DMS153 (cell line): ENCODE measurements at regions not wholly inside any gene's neighbourhood (a gene's known extent, or its start where the extent isn't known, plus 50 kb on each side); places are given as distances from the start of the nearest gene placed in this dataset.

ENCODE experiments used
- DNase-seq: peaks from one replicate; lab custom pipeline; 2025; lab: John Stamatoyannopoulos, UW

- no peak for DNase-seq
These were observed 280.0 kb upstream of the ANKRD55 start for GRCh38 chr5:56513141-56513540.

DNA sequence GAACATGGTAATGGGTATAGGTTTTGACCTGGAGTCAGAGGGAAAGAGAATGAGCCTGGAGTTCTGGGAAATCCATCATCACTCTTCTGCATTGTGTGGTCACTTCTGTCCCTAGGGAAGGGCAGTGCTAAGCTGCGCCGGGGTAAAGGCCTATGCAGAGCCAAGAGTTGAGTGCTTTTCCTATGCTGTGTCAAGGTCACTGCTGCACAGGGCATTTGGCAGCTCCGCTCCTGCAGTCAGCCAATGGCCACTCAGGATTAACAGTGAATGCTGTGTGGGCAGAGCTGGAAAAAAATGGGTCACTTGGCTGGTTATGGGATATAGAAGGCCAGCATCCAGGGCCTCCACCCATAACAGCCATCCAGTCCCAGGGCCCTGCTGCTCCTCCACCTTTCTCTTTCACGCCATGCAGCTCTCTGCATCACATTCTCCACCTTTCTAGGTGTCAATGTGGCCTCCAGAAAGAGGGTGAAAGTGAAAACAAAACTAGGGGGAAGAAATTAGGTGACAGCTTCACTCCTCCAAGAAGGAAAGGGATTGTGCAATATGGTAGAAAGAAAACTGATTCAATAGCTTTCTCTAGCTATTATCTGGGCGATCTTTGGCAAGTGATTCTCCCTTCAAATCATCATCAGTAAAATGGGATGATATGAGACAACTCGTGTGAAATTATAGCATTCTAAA, 279.3 kb upstream of the ANKRD55 start:
- DNase-seq, result no peak

DNA sequence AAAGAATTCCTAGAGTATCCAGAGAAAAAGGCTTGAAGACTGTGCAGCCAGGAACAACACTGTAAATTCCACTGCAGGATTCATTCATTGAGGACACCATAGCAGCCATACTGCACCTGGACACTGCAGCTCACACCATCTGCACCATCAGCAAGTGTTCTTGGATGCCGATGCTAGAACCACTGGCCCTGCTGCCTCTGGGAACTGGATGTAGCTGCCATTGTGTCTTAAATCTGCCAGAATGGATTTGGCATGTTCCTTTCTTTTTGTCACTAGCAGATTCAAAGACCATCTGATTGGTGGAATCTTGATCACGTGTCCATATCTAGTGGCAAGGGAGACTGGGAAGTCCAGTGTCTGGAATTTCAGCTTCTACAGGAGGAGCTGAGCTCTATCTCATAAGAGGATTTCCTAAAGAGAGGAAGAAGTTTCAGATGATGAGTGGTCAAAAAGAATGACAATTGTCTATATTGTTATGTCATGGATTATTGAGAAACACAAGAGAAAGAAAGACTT, 278.3 kb upstream of the ANKRD55 start:
- no peak for DNase-seq

DNA sequence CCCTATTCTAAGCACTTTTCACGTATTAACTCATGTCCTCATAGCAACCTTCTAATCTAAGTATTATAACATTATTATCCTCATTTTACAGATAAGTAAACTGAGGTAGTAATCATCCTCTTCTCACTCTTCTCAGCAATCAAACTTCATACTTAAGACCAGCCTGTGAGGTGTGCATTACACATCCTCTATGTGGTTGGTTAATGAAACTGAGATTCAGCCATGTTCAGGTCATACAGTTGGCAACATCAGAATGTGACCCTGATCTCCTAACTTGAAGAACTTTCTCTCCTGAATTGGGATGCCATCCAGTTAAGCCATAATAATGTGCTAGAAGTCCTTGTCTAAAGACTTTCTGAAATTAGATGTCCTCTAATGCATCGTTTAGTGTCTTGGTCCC, 275.1 kb upstream of the ANKRD55 start:
- no peak for DNase-seq

GRCh38 chr5:56507351-56507930, 274.3 kb upstream of the ANKRD55 start:
- peak; percentile 2 for DNase-seq

- no peak for DNase-seq
These were observed 273.3 kb upstream of the ANKRD55 start for GRCh38 chr5:56506211-56506965.

DNA sequence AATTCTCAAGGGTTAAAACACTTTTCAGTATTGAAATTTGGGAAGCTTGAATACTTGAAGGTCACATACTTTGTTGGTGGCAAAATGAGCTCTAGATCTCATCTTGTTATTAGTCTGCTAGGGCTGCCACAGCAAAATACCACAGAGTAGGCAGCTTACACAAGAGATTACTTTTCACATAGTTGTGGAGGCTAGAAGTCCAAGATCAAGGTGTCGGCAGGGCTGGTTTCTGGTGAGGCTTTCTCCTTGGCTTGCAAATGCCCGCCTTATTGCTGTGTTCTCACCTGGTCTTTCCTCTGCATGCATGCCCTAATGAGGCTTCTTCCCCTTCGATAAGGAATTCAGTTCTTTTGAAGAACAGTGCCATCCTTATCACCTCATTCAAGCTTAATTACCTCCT, 270.8 kb upstream of the ANKRD55 start:
- no peak for DNase-seq

DNA sequence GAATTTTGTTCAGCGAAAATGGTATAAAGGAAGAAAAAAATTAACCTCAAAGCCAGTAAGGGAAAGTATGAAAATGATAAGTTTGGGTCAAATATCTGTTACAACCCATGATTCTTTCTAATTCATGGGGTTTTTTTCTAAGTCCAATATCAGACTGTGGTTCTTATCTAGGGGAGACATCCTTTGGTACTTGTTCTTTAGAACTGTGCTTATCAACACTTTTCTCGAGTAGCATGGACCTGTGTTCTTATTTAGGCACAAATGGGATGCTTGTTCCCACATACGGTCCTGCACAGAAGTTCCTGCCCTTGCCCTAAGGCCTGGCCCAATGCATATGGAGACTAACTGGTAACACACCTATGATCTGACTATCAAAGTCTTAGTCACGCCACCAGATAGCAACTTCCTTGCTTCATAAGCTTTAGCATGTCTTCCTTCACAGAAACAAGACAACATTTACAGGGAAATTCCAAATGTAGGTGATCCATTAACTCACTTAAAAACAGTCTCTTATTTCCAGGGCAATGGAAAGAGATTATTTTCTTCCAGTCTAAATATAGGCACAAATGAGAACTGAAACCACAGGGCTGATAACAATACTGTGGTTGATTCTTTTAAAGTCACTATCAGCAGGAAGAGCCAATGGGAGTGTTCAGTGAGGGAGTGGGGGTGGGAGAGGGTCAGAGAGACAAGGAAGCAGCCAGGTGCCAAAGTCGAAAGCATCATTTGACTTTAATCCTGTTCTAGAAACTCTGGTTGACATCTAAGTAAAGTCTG, 268.8 kb upstream of the ANKRD55 start:
- no peak for DNase-seq

- DNase-seq, result no peak
These were observed 266.8 kb upstream of the ANKRD55 start for GRCh38 chr5:56499901-56500300.

DNA sequence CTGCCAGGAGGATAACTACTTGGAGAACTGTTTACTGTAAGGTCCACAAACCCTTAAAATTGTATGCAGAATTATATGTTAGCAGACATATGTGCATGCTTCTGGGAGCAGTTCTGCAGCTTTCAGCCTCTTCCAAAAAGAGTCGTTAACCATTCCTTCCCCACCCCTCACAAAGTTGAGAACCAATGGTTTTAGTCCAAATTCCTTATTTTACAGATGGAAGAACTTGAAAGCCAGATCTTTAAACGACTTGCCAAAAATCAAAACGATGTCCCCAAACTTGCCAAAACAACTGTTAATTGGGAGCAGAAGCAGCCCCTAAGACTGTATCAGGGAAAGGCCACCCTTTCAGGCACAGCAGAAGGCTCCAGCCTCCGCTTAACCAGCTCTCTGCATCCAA, 266.4 kb upstream of the ANKRD55 start:
- no peak for DNase-seq

DNA sequence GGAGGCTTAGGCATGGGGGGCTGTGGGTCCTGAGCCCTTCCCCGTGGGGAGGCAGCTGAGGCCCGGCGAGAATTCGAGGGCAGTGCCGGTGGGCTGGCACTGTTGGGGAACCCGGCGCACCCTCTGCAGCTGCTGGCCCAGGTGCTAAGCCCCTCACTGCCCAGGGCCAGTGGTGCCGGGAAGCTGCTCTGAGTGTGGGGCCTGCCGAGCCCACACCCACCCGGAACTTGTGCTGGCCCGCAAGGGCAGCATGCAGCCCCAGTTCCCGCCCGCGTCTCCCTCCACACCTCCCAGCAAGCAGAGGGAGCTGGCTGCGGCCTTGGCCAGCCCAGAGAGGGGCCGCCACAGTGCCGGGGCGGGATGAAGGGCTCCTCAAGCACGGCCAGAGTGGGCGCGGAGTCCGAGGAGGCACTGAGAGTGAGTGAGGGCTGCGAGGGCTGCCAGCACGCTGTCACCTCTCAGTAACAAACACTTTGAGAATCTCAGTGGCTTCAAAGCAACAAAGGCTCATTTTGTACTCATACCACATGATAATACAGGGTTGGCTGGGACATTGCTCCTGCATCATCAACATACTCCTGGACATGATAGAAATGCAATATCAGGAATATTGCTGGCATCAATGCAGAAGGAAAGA, 265.7 kb upstream of the ANKRD55 start:
- DNase-seq, result no peak

- DNase-seq, result peak; percentile 72
These were observed 263.5 kb upstream of the ANKRD55 start for GRCh38 chr5:56496581-56497063.

DNA sequence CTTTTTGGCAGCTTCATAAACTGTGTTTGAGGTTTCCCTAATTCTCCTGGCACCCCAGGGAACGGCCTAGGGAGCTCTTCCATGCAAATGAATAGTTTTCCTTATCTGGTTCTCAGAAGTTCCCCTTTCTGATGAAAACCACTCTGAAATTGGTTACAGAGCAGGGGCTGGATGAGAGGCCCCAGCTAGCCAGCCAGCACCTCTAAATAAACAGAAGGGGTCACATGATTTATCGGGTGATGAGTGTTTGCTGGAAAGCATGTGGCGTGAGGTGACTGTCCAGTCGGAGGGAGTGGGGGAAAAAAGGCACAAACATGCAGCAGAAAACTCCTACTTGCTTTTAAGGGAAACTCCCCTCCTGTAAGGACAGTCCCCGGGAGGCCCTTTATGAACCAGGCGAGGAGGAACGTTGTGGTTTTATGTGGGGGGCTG, 261.2 kb upstream of the ANKRD55 start:
- DNase-seq, result no peak

DNA sequence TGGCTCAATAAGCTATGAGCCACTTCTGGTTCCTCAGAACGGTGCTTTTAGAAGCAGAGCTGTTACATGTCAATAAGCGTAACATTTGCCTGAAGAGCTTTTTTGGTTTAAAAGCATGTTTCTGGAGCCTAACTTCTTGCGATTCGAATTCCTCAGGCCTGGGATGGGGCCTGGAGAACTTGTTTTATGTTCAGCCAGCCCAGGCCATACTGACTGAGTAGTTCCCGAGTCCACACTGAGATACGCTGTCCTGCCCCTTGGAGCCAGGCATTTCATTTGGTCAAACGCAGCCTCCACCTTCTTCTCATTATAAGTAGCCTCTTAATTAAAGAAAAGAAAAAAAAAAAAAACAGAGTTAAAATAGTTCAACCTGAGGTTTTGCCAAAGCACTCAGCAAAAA, 260.6 kb upstream of the ANKRD55 start:
- DNase-seq, result no peak

DNA sequence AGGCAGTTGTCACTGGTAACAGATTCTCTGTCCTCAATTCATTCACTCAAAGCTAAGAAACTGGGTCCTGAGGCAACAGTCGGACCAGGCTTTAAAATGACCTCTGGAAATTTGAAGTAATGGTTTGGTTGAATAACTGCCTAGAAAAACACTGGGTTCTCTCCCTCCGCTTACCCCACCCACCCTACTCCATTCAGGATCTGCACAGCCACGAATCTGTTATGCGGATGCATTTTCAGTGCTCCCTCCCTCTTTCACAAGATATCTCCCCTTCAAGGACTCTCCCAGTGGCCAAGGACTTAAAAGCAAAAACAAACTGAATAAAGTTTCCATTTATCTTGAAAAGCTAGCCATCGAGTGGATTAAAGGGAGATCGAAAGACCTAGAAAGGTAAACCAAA, 260.2 kb upstream of the ANKRD55 start:
- no peak for DNase-seq

DNA sequence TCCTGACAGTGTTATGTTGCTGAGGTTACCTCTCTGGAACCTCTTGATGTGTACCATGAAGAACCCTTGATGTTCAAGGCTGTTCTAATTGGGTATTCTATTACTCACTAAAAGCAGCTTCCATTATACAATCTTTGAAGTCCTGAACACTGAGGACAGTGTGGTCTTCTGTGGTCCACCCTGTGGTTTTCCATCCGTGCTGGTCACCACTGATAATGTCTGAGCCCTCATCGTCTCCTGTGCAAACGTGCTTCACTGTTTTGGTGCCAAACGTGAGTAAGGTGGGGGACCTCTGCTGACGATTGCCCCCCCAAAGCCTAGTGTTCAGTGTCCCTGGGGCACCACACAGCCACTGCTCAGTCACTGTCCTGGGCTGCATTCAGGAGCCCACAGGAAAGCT, 259.7 kb upstream of the ANKRD55 start:
- no peak for DNase-seq

- no peak for DNase-seq
These were observed 257.9 kb upstream of the ANKRD55 start for GRCh38 chr5:56490971-56491468.

DNA sequence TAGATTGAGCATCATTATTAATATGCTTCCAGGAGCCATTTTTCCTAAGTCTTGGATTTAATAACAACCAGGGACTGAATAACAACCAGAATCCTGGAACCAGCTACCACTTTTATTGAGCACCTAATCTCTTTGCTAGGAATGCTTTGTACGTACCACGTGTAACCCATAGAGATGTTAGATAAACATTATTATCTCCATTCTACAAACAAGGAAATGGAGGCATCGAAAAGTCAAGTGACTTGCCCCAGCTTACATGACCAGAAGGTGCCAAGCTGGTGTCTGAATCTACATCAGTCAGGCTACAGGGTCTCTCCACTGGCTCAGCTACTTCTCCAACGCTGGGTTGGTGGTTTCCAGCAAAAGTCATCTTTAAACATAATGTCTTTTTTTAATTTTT, 256.1 kb upstream of the ANKRD55 start:
- no peak for DNase-seq

DNA sequence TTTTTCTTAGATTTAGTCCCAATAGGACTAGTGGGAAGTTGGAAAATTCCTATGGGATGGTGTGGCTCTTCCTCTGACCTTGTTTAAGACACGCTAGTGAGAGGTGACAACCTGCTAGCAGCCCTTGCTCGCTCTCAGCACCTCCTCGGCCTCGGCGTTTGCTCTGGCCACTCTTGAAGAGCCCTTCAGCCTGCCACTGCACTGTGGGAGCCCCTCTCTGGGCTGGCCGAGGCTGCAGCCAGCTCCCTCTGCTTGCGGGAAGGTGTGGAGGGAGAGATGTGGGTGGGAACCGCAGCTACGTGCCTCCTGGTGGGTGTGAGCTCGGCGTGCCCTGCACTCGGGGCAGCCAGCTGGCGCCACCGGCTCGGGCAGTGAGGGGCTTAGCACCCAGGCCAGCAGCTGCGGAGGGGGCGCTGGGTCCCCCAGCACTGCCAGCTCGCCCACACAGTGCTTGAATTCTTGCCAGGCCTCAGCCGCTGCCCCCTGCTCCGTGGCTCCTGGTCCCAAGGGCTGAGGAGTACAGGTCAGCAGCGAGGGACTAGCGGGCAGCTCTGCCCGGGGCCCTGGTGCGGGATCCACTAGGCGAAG, 254.5 kb upstream of the ANKRD55 start:
- no peak for DNase-seq

GRCh38 chr5:56482363-56482762, 249.2 kb upstream of the ANKRD55 start:
- DNase-seq, result no peak
